ENCODE measurements at regions not wholly inside any gene's neighbourhood (a gene's known extent, or its start where the extent isn't known, plus 50 kb on each side); places are given as distances from the start of the nearest gene placed in this dataset.

GRCh38 chr11:96576383-96576782 lies 186.6 kb downstream of the JRKL start:
- WGBS, result 95% methylated on average over 2 of the region's 2 CpGs
- no peaks in the 10 kb centered on the region for H3K27me3 ChIP-seq (ENCODE audit: control insufficient read depth in 4 of 4, insufficient read depth in 4 of 4, low read length in 3 of 4)
- H3K4me1 ChIP-seq (ENCODE audit: control insufficient read depth in 4 of 4, insufficient read depth in 4 of 4, low read length in 3 of 4), result no peaks in the 10 kb centered on the region
- no peaks in the 10 kb centered on the region for H3K9me3 ChIP-seq (ENCODE audit: control insufficient read depth in 4 of 4, low read length in 3 of 4)
- H3K9ac ChIP-seq (ENCODE audit: low read depth in 1 of 2, low read length in 2 of 2), result no peak overlapping the region
- H3K4me3 ChIP-seq (ENCODE audit: low read depth in 1 of 3, low read length in 3 of 3), result no peak overlapping the region
- no peak for DNase-seq (ENCODE audit: low spot score)
- TF ChIP-seq SP1 (IDR thresholded peaks at IDR 0.05) (no peak), EGR1 (IDR thresholded peaks at IDR 0.05; ENCODE audit: low read depth in 2 of 2) (no peak), HNF4A (conservative IDR thresholded peaks at IDR 0.05) (no peak), ATF3 (IDR thresholded peaks at IDR 0.05) (no peak), RAD21 (IDR thresholded peaks at IDR 0.05) (no peak), MAX (IDR thresholded peaks at IDR 0.05) (no peak), JUND (IDR thresholded peaks at IDR 0.05) (no peak), YY1 (IDR thresholded peaks at IDR 0.05) (no peak), NR2F2 (IDR thresholded peaks at IDR 0.05) (no peak), GABPA (IDR thresholded peaks at IDR 0.05 in 1 of 2, conservative IDR thresholded peaks at IDR 0.05 in 1 of 2) (no peak), HNF4G (IDR thresholded peaks at IDR 0.05) (no peak), TAF1 (conservative IDR thresholded peaks at IDR 0.05) (no peak), ZBTB33 (IDR thresholded peaks at IDR 0.05) (no peak), FOXA1 (IDR thresholded peaks at IDR 0.05) (no peak), REST (IDR thresholded peaks at IDR 0.05) (no peak), CTCF (IDR thresholded peaks at IDR 0.05; ENCODE audit: low read depth, low read length, missing input control) (no peak), RXRA (IDR thresholded peaks at IDR 0.05) (no peak)
- H3K27ac ChIP-seq (ENCODE audit: low read depth in 1 of 2, low read length in 2 of 2), result no peak overlapping the region
- no peaks in the 10 kb centered on the region for H3K36me3 ChIP-seq (ENCODE audit: control insufficient read depth in 4 of 4, insufficient read depth in 3 of 4, low read depth in 1 of 4, low read length in 3 of 4)

- no peaks in the 10 kb centered on the region for H3K27me3 ChIP-seq (ENCODE audit: control insufficient read depth in 4 of 4, insufficient read depth in 4 of 4, low read length in 3 of 4)
- 85% methylated on average over 1 of the region's 1 CpG for WGBS
- H3K4me3 ChIP-seq (ENCODE audit: low read depth in 1 of 3, low read length in 3 of 3), result no peak overlapping the region
Measured at GRCh38 chr11:96578379-96578778, 188.6 kb downstream of the JRKL start.

More at GRCh38 chr11:96578379-96578778, 188.6 kb downstream of the JRKL start:
- no peak overlapping the region for H3K9ac ChIP-seq (ENCODE audit: low read depth in 1 of 2, low read length in 2 of 2)
- no peak overlapping the region for H3K27ac ChIP-seq (ENCODE audit: low read depth in 1 of 2, low read length in 2 of 2)
- TF ChIP-seq SP1 (IDR thresholded peaks at IDR 0.05), result no peak
- H3K4me1 ChIP-seq (ENCODE audit: control insufficient read depth in 4 of 4, insufficient read depth in 4 of 4, low read length in 3 of 4), result no peaks in the 10 kb centered on the region
- H3K9me3 ChIP-seq (ENCODE audit: control insufficient read depth in 4 of 4, low read length in 3 of 4), result no peaks in the 10 kb centered on the region
- no peak for DNase-seq (ENCODE audit: low spot score)
- no peaks in the 10 kb centered on the region for H3K36me3 ChIP-seq (ENCODE audit: control insufficient read depth in 4 of 4, insufficient read depth in 3 of 4, low read depth in 1 of 4, low read length in 3 of 4)
